Small intestine (tissue), 7 donors: ENCODE measurements at regions not wholly inside any gene's neighbourhood (a gene's known extent, or its start where the extent isn't known, plus 50 kb on each side); places are given as distances from the start of the nearest gene placed in this dataset.

ENCODE experiments used
- DNase-seq, 2 donors: peaks; one replicate each; pipeline versions ENCODE4 v3.0.0 to v3.0.0-alpha.2; 2013
- FAIRE-seq: peaks from 2 replicates; lab custom pipeline; 2012; peaks lifted over from hg19 to GRCh38; lab: Jason Lieb, UNC
- H3K27ac ChIP-seq, 3 donors: one replicate each; pipeline ENCODE4 v1.5.1; 2013; ENCODE audit warnings: low read length in 2 of 3, mild to moderate bottlenecking in 2 of 3, control low read depth in 1 of 3, inconsistent platforms in 1 of 3, low read depth in 1 of 3, moderate library complexity in 1 of 3
- H3K27me3 ChIP-seq, 3 donors: one replicate each; pipeline ENCODE4 v1.6.1; 2013; ENCODE audit warnings: low read length in 3 of 3, inconsistent platforms in 1 of 3; ENCODE audit not compliant: control insufficient read depth in 3 of 3, insufficient read depth in 3 of 3
- H3K36me3 ChIP-seq, 3 donors: one replicate each; pipeline ENCODE4 v1.6.1; 2013; ENCODE audit warnings: low read length in 3 of 3, inconsistent platforms in 1 of 3, low read depth in 1 of 3, mild to moderate bottlenecking in 1 of 3, moderate library complexity in 1 of 3; ENCODE audit not compliant: control insufficient read depth in 3 of 3, insufficient read depth in 2 of 3
- H3K4me1 ChIP-seq, 3 donors: one replicate each; pipeline ENCODE4 v1.6.1; 2013; ENCODE audit warnings: low read length in 2 of 3, inconsistent platforms in 1 of 3, low read depth in 1 of 3, mild to moderate bottlenecking in 1 of 3, moderate library complexity in 1 of 3; ENCODE audit not compliant: control insufficient read depth in 3 of 3, insufficient read depth in 2 of 3
- H3K4me3 ChIP-seq, 3 donors: one replicate each; pipeline ENCODE4 v1.5.1; 2013; ENCODE audit warnings: low read length in 3 of 3, control low read depth in 1 of 3, inconsistent platforms in 1 of 3, low read depth in 1 of 3, mild to moderate bottlenecking in 1 of 3, moderate library complexity in 1 of 3
- H3K9me3 ChIP-seq, 2 donors: one replicate each; pipeline ENCODE4 v1.6.1; 2013; ENCODE audit warnings: low read depth in 1 of 2, low read length in 1 of 2; ENCODE audit not compliant: control insufficient read depth in 2 of 2, insufficient read depth in 1 of 2
- WGBS, 3 donors: extraction: QIAGEN DNeasy Blood & Tissue Kit; methylation state at CpG; one replicate each; pipeline ENCODE4 v1.1.7; 2013; 5-methylcytosine and 5-hydroxymethylcytosine counted together
- donor health status: healthy with polysubstance abuse.
- donor health status: control.
- donor health status: control.
- donor health status: Bipolar disorder and iron deficiency.
- donor health status: healthy.

- no peak for FAIRE-seq
- H3K36me3 ChIP-seq = no peaks in the 10 kb centered on the region
Observed at GRCh38 chr4:1463927-1464540, 57.8 kb upstream of the NKX1-1 start.

DNA sequence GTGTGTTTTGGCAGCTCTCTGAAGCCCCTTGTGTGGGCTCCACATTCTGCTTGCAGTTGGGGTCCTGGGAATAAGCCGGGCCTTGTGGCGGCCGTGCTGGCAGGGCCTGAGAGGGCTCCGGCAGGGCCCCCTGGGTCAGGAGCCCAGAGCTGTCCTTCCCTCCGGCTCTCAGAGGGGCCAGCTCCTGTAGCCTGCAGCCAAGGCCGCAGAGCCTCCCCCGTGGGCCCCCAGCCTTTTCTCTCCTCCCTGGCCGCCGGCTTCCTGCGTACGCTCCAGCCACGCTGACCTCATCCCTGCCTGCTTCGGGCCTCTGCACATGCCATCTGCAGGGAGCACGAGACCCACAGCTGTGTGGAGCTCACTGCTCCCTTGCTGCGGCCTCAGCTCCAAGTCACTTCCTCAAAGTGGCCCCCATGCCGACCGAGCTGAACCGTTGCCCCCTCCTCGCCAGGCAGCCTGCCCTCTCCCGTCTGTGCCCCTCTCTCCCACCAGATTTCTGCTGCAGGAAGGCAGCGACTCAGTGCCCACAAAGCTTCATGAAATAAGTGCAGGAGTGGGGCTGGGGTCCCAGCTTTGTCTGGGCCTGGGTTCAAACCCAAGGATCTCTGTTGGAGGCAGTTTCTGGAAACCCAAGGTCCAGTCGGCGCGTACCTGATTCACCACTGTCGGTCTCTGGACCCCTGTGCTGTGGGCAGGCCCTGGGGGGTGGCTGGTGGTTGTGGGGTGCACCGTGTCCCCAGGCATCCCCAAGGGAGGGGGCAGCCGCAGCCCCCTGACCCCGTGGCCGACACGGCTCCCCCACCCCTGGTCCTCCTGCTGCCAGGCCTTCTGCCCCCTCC lies 57.1 kb upstream of the NKX1-1 start:
- Histone ChIP-seq H3K4me1 (no peaks in the 10 kb centered on the region), H3K9me3 (no peaks in the 10 kb centered on the region), H3K36me3 (no peaks in the 10 kb centered on the region), H3K27me3 (peaks cover 5 to 44% (median 29%) of the 10 kb centered on the region in 3 donors), H3K27ac (no peak overlapping the region), H3K4me3 (no peak overlapping the region)
- DNase-seq (no peak), FAIRE-seq (no peak)
- WGBS, 3 donors = 51 to 61% (median 52%) methylated on average over 20 to 30 of the region's 30 CpGs

More at GRCh38 chr4:1463927-1464540, 57.8 kb upstream of the NKX1-1 start:
- Histone ChIP-seq H3K27me3 (peaks cover 5 to 38% (median 22%) of the 10 kb centered on the region in 3 donors), H3K9me3 (peaks cover 0 to 5% of the 10 kb centered on the region in 2 donors), H3K4me3 (no peak overlapping the region), H3K4me1 (no peaks in the 10 kb centered on the region), H3K27ac (no peak overlapping the region)
- DNase-seq = no peak
- 65 to 80% (median 79%) methylated on average over 15 to 22 of the region's 22 CpGs for WGBS, 3 donors

DNA sequence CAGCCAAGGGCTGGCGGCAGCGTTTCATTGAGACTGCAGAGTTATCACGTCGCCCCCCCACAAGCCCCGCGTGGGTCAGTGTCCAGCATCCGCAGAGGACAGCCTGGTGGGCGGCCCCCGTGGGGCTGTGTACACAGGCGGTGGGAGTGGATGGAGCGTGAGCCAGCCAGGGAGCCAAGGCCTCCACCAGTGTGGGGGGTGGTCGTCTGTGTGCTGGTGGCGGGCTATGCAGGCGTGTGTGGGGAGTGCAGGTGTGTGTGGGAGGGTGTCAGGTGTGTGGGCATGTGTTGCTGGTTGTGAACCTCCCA lies 56.5 kb upstream of the NKX1-1 start:
- 61 to 74% (median 72%) methylated on average over 12 to 14 of the region's 14 CpGs for WGBS, 3 donors
- Histone ChIP-seq H3K4me3 (no peak overlapping the region), H3K27ac (no peak overlapping the region), H3K9me3 (no peaks in the 10 kb centered on the region), H3K27me3 (peaks cover 5 to 47% (median 30%) of the 10 kb centered on the region in 3 donors), H3K4me1 (no peaks in the 10 kb centered on the region), H3K36me3 (no peaks in the 10 kb centered on the region)
- FAIRE-seq (no peak), DNase-seq (no peak)

DNA sequence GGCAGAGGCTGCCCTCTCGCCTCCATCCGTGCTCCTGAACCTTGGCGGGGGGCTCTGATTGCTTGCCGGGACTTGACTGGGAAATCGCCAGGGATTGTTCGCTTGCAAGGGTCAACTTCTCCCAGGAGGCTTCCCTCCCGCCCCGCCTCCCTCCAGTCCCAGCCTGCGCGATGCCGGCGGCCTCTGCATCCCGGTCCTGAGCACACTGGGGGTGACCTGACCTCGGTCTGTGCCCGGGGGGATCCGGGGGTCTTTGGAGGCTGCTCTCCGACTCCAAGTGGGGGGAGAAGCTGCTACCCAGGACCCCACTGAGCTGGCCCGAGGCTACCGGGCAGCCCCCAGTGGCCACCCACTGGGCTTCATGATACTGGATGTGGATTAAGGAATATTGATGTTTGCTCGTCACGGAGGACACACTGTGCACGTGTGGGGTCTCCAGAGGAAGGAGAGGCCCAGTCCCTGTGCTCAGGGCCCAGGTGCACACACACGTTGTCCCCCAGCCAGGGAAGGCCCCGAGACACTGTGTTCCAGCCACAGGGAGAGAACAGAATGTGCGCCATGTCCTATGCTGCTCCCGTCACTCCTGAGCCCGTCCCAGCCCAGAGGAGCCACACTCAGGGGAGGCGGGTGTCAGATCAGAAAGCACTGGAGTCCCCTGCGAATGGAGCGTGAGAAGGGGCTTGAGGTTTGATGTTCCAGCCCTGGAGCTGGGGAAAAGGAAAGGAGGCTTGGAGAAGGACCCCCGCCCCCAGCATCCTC lies 55.9 kb upstream of the NKX1-1 start:
- no peak overlapping the region for H3K4me3 ChIP-seq
- H3K9me3 ChIP-seq = no peaks in the 10 kb centered on the region
- H3K27ac ChIP-seq = no peak overlapping the region
- H3K4me1 ChIP-seq = no peaks in the 10 kb centered on the region
- H3K27me3 ChIP-seq = peaks cover 5 to 47% (median 30%) of the 10 kb centered on the region in 3 donors
- 39 to 50% (median 47%) methylated on average over 29 to 31 of the region's 31 CpGs for WGBS, 3 donors
- no peak for FAIRE-seq
- H3K36me3 ChIP-seq = no peaks in the 10 kb centered on the region
- no peak for DNase-seq

GRCh38 chr4:1460967-1461868 lies 55.0 kb upstream of the NKX1-1 start:
- H3K27ac ChIP-seq = no peak overlapping the region
- no peaks in the 10 kb centered on the region for H3K9me3 ChIP-seq
- H3K27me3 ChIP-seq = peaks cover 5 to 47% (median 30%) of the 10 kb centered on the region in 3 donors
- H3K36me3 ChIP-seq = no peaks in the 10 kb centered on the region
- FAIRE-seq = no peak
- no peak overlapping the region for H3K4me3 ChIP-seq
- H3K4me1 ChIP-seq = no peaks in the 10 kb centered on the region
- 63 to 75% (median 70%) methylated on average over 18 to 19 of the region's 19 CpGs for WGBS, 3 donors
- DNase-seq = no peak

- no peaks in the 10 kb centered on the region for H3K4me1 ChIP-seq
- H3K4me3 ChIP-seq = no peak overlapping the region
- no peaks in the 10 kb centered on the region for H3K36me3 ChIP-seq
- DNase-seq (no peak), FAIRE-seq (no peak)
- no peaks in the 10 kb centered on the region for H3K9me3 ChIP-seq
- no peak overlapping the region for H3K27ac ChIP-seq
- WGBS, 3 donors = 49 to 58% (median 55%) methylated on average over 26 of the region's 26 CpGs
- peaks cover 5 to 47% (median 30%) of the 10 kb centered on the region in 3 donors for H3K27me3 ChIP-seq
Observed at GRCh38 chr4:1459722-1460511, 53.7 kb upstream of the NKX1-1 start.

DNA sequence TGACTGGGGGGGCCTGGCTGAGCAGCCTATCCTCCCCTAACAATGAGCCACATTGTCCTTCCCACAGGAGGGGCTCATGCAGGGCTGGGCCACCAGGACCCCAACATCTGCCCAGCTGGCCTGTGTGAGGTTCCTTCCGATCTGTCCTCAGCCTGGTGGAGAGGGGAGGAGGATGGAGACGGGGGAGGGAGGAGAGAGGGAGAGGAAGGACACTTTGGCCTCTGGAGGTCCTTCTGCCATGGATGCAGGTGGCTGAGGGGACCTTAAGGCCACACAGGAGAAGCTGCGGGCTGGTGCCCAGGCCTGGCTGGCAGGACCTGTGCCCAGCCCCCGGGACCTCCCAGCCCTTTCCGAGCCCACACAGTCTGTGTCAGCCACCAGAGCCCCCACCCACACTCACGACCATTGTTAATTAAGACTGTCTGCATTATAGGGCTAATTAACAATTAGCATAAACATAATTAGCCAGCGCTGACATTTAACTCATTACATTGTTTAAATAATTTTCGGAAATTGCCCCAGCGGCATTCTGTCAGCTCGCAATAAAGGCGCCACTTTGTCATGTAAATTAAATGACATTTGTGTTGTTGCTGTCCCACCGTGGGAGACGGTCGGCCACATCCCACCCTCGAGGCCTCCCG lies 53.0 kb upstream of the NKX1-1 start:
- Histone ChIP-seq H3K27me3 (peaks cover 5 to 43% (median 28%) of the 10 kb centered on the region in 3 donors), H3K4me3 (no peak overlapping the region), H3K27ac (no peak overlapping the region), H3K36me3 (no peaks in the 10 kb centered on the region), H3K4me1 (no peaks in the 10 kb centered on the region), H3K9me3 (no peaks in the 10 kb centered on the region)
- WGBS, 3 donors = 33 to 39% (median 34%) methylated on average over 16 of the region's 16 CpGs
- DNase-seq = no peak
- no peak for FAIRE-seq
